SIG-M5 treated with dmso at 0.1 percent for 504 hours (cell line): ENCODE measurements at regions not wholly inside any gene's neighbourhood (a gene's known extent, or its start where the extent isn't known, plus 50 kb on each side); places are given as distances from the start of the nearest gene placed in this dataset.
"Not testable (repeated sequence)": the region's sequence is repeated elsewhere in the genome, so short reads cannot be mapped to it uniquely, and the experiment has no call there.

Source experiments
- DNase-seq: peaks from one replicate; lab custom pipeline; 2025; ENCODE audit not compliant: unreplicated experiment; lab: John Stamatoyannopoulos, UW

GRCh38 chr9:31390403-31391025 lies 993.9 kb upstream of the ACO1 start:
- DNase-seq: no peak

- DNase-seq: no peak
Measured at GRCh38 chr9:31393240-31393639, 991.2 kb upstream of the ACO1 start.

GRCh38 chr9:31394015-31394473 lies 990.4 kb upstream of the ACO1 start:
- DNase-seq: no peak

- DNase-seq: no peak
Measured at GRCh38 chr9:31412081-31412480, 972.4 kb upstream of the ACO1 start.

GRCh38 chr9:31415164-31415563 lies 969.3 kb upstream of the ACO1 start:
- DNase-seq: no peak

- DNase-seq: no peak
Measured at GRCh38 chr9:31418419-31418818, 966.0 kb upstream of the ACO1 start.

- not testable (repeated sequence) for DNase-seq
Measured at GRCh38 chr9:31443630-31444457, 940.6 kb upstream of the ACO1 start.

- no peak for DNase-seq
Measured at GRCh38 chr9:31445357-31445756, 939.1 kb upstream of the ACO1 start.

- DNase-seq: no peak
Measured at GRCh38 chr9:31445960-31446359, 938.5 kb upstream of the ACO1 start.

- DNase-seq: no peak
Measured at GRCh38 chr9:31467075-31467474, 917.4 kb upstream of the ACO1 start.

- no peak for DNase-seq
Measured at GRCh38 chr9:31470051-31470450, 914.4 kb upstream of the ACO1 start.

GRCh38 chr9:31471010-31471409 lies 913.4 kb upstream of the ACO1 start:
- no peak for DNase-seq

GRCh38 chr9:31486630-31487029 lies 897.8 kb upstream of the ACO1 start:
- no peak for DNase-seq

- no peak for DNase-seq
Measured at GRCh38 chr9:31490551-31491106, 893.8 kb upstream of the ACO1 start.

GRCh38 chr9:31492229-31492628 lies 892.2 kb upstream of the ACO1 start:
- no peak for DNase-seq

- no peak for DNase-seq
Measured at GRCh38 chr9:31500422-31500821, 884.0 kb upstream of the ACO1 start.

- no peak for DNase-seq
Measured at GRCh38 chr9:31519011-31519410, 865.4 kb upstream of the ACO1 start.

- DNase-seq: no peak
Measured at GRCh38 chr9:31519424-31519823, 865.0 kb upstream of the ACO1 start.

- no peak for DNase-seq
Measured at GRCh38 chr9:31519826-31520225, 864.6 kb upstream of the ACO1 start.

GRCh38 chr9:31520301-31521085 lies 864.0 kb upstream of the ACO1 start:
- no peak for DNase-seq

GRCh38 chr9:31535651-31536050 lies 848.8 kb upstream of the ACO1 start:
- no peak for DNase-seq
